Brain microvascular endothelial cell (primary cell): ENCODE measurements at regions not wholly inside any gene's neighbourhood (a gene's known extent, or its start where the extent isn't known, plus 50 kb on each side); places are given as distances from the start of the nearest gene placed in this dataset.
A peak's percentile ranks its signal among the peaks of the same experiment; 100 is the strongest.

ENCODE experiments used
- DNase-seq: peaks from one replicate; pipeline ENCODE4 v3.0.0-alpha.2; 2020
- H3K27ac ChIP-seq: fragments of 250-450 bp; sonication (Bioruptor Pico); 2 replicates; pipeline ENCODE4 v1.5.1; 2020; ENCODE audit warnings: mild to moderate bottlenecking, moderate library complexity
- H3K27me3 ChIP-seq: fragments of 250-450 bp; sonication (Bioruptor Pico); replicated peaks from 2 replicates; pipeline ENCODE4 v1.5.1; 2020; ENCODE audit warnings: mild to moderate bottlenecking
- H3K36me3 ChIP-seq: fragments of 250-450 bp; sonication (Bioruptor Pico); replicated peaks from 2 replicates; pipeline ENCODE4 v1.5.1; 2020; ENCODE audit warnings: mild to moderate bottlenecking
- H3K4me3 ChIP-seq: 2 replicates; pipeline ENCODE4 v1.5.1; 2011; ENCODE audit warnings: low read depth, mild to moderate bottlenecking, control low read depth, low read length, moderate library complexity
- CTCF ChIP-seq: IDR thresholded peaks from 2 replicates; pipeline ENCODE4 v1.5.1; 2011; ENCODE audit warnings: low read depth, mild to moderate bottlenecking, moderate library complexity, low read length, control low read depth, inconsistent platforms; ENCODE audit errors: missing control alignments
- in situ Hi-C: cut with HindIII; loops from 2 replicates; pipeline ENCODE4 v1.10.0; 2017; ENCODE audit warnings: low sequenced_read_pairs, low pct_ligation_motif_present

GRCh38 chr10:61837755-61838171, 63.7 kb upstream of the ARID5B start:
- Histone ChIP-seq H3K4me3 (no peak overlapping the region), H3K27me3 (no peaks in the 10 kb centered on the region), H3K36me3 (no peaks in the 10 kb centered on the region), H3K27ac (peak overlapping the region; percentile 18)
- in situ Hi-C loops = no loop called here
- no peak for TF ChIP-seq CTCF
- no peak for DNase-seq

GRCh38 chr10:61839916-61840315, 61.6 kb upstream of the ARID5B start:
- Histone ChIP-seq H3K27ac (no peak overlapping the region), H3K36me3 (no peaks in the 10 kb centered on the region), H3K27me3 (no peaks in the 10 kb centered on the region), H3K4me3 (no peak overlapping the region)
- no peak for TF ChIP-seq CTCF
- in situ Hi-C loops = no loop called here
- DNase-seq = no peak

GRCh38 chr10:61840403-61840802, 61.1 kb upstream of the ARID5B start:
- Histone ChIP-seq H3K27me3 (no peaks in the 10 kb centered on the region), H3K27ac (no peak overlapping the region)
- in situ Hi-C loops = no loop called here

GRCh38 chr10:61841338-61841875, 60.1 kb upstream of the ARID5B start:
- DNase-seq = no peak
- Histone ChIP-seq H3K27me3 (no peaks in the 10 kb centered on the region), H3K4me3 (no peak overlapping the region), H3K27ac (no peak overlapping the region), H3K36me3 (no peaks in the 10 kb centered on the region)
- in situ Hi-C loops = no loop called here
- TF ChIP-seq CTCF = no peak

More at GRCh38 chr10:61840403-61840802, 61.1 kb upstream of the ARID5B start:
- Histone ChIP-seq H3K4me3 (no peak overlapping the region), H3K36me3 (no peaks in the 10 kb centered on the region)
- DNase-seq = no peak
- TF ChIP-seq CTCF = no peak

- Histone ChIP-seq H3K36me3 (no peaks in the 10 kb centered on the region), H3K4me3 (no peak overlapping the region), H3K27ac (peak overlapping the region; percentile 52), H3K27me3 (no peaks in the 10 kb centered on the region)
- in situ Hi-C loops = no loop called here
- peak; percentile 57 for DNase-seq
- TF ChIP-seq CTCF = no peak
Observed at GRCh38 chr10:61842755-61843497, 58.6 kb upstream of the ARID5B start.
